ENCODE measurements at regions not wholly inside any gene's neighbourhood (a gene's known extent, or its start where the extent isn't known, plus 50 kb on each side); places are given as distances from the start of the nearest gene placed in this dataset.

- Histone ChIP-seq H3K9me3 (no peaks in the 10 kb centered on the region), H3K27me3 (no peaks in the 10 kb centered on the region), H3K27ac (no peak overlapping the region), H3K4me3 (no peak overlapping the region), H3K36me3 (no peaks in the 10 kb centered on the region), H3K4me1 (no peaks in the 10 kb centered on the region)
- TF ChIP-seq CTCF (IDR thresholded peaks at IDR 0.05) = no peak
- intact Hi-C loops (cut with DNase I) = no loop called here
- DNase-seq (ENCODE audit: low spot score in 2 of 2) = no peak
Observed at GRCh38 chr5:58066076-58066475, 393.8 kb downstream of the PLK2 start.

- Histone ChIP-seq H3K9me3 (no peaks in the 10 kb centered on the region), H3K4me3 (no peak overlapping the region), H3K27me3 (no peaks in the 10 kb centered on the region), H3K4me1 (no peaks in the 10 kb centered on the region), H3K36me3 (no peaks in the 10 kb centered on the region), H3K27ac (no peak overlapping the region)
- DNase-seq (ENCODE audit: low spot score in 2 of 2) = no peak
- intact Hi-C loops (cut with DNase I) = no loop called here
- no peak for TF ChIP-seq CTCF (IDR thresholded peaks at IDR 0.05)
Observed at GRCh38 chr5:58064801-58065200, 395.1 kb downstream of the PLK2 start.

- H3K27ac ChIP-seq = no peak overlapping the region
- no peak for TF ChIP-seq CTCF (IDR thresholded peaks at IDR 0.05)
- H3K9me3 ChIP-seq = no peaks in the 10 kb centered on the region
- H3K4me3 ChIP-seq = no peak overlapping the region
- H3K36me3 ChIP-seq = no peaks in the 10 kb centered on the region
- H3K4me1 ChIP-seq = no peaks in the 10 kb centered on the region
- DNase-seq (ENCODE audit: low spot score in 2 of 2) = no peak
- intact Hi-C loops (cut with DNase I) = no loop called here
- no peaks in the 10 kb centered on the region for H3K27me3 ChIP-seq
Observed at GRCh38 chr5:58060996-58061395, 398.9 kb downstream of the PLK2 start.

GRCh38 chr5:58057324-58057723 is 402.6 kb downstream of the PLK2 start:
- Histone ChIP-seq H3K27ac (no peak overlapping the region), H3K9me3 (no peaks in the 10 kb centered on the region), H3K4me1 (no peaks in the 10 kb centered on the region), H3K36me3 (no peaks in the 10 kb centered on the region), H3K27me3 (no peaks in the 10 kb centered on the region), H3K4me3 (no peak overlapping the region)
- intact Hi-C loops (cut with DNase I) = no loop called here
- no peak for DNase-seq (ENCODE audit: low spot score in 2 of 2)
- no peak for TF ChIP-seq CTCF (IDR thresholded peaks at IDR 0.05)

- no peaks in the 10 kb centered on the region for H3K9me3 ChIP-seq
- H3K4me3 ChIP-seq = no peak overlapping the region
- H3K27me3 ChIP-seq = no peaks in the 10 kb centered on the region
- H3K4me1 ChIP-seq = no peaks in the 10 kb centered on the region
- intact Hi-C loops (cut with DNase I) = no loop called here
- TF ChIP-seq CTCF (IDR thresholded peaks at IDR 0.05) = no peak
- H3K36me3 ChIP-seq = no peaks in the 10 kb centered on the region
- H3K27ac ChIP-seq = no peak overlapping the region
- DNase-seq (ENCODE audit: low spot score in 2 of 2) = no peak
Observed at GRCh38 chr5:58056546-58056945, 403.3 kb downstream of the PLK2 start.

- Histone ChIP-seq H3K4me1 (no peaks in the 10 kb centered on the region), H3K4me3 (no peak overlapping the region), H3K9me3 (no peaks in the 10 kb centered on the region), H3K36me3 (no peaks in the 10 kb centered on the region), H3K27me3 (no peaks in the 10 kb centered on the region), H3K27ac (no peak overlapping the region)
- intact Hi-C loops (cut with DNase I) = no loop called here
- TF ChIP-seq CTCF (IDR thresholded peaks at IDR 0.05) = no peak
- no peak for DNase-seq (ENCODE audit: low spot score in 2 of 2)
Observed at GRCh38 chr5:58054018-58054417, 405.9 kb downstream of the PLK2 start.
